HG03342 (cell line): ENCODE measurements at regions not wholly inside any gene's neighbourhood (a gene's known extent, or its start where the extent isn't known, plus 50 kb on each side); places are given as distances from the start of the nearest gene placed in this dataset.

Source experiments
- ATAC-seq: cut with Tn5 transposase; IDR thresholded peaks from one replicate; pipeline ENCODE4 v1.9.1; 2021; ENCODE audit warnings: mild to moderate bottlenecking, moderate library complexity; ENCODE audit not compliant: unreplicated experiment

GRCh38 chr5:58121391-58121790 lies 338.5 kb downstream of the PLK2 start:
- no peak for ATAC-seq

- no peak for ATAC-seq
Observed at GRCh38 chr5:58117542-58117941, 342.3 kb downstream of the PLK2 start.

- ATAC-seq = no peak
Observed at GRCh38 chr5:58116346-58116745, 343.5 kb downstream of the PLK2 start.

- ATAC-seq = no peak
Observed at GRCh38 chr5:58115811-58116210, 344.1 kb downstream of the PLK2 start.

- no peak for ATAC-seq
Observed at GRCh38 chr5:58114324-58114723, 345.6 kb downstream of the PLK2 start.

GRCh38 chr5:58113172-58113571 lies 346.7 kb downstream of the PLK2 start:
- ATAC-seq = no peak

GRCh38 chr5:58108511-58108910 lies 351.4 kb downstream of the PLK2 start:
- no peak for ATAC-seq

- no peak for ATAC-seq
Observed at GRCh38 chr5:58107704-58108103, 352.2 kb downstream of the PLK2 start.

GRCh38 chr5:58106754-58107410 lies 353.0 kb downstream of the PLK2 start:
- no peak for ATAC-seq

- no peak for ATAC-seq
Observed at GRCh38 chr5:58105836-58106235, 354.1 kb downstream of the PLK2 start.

GRCh38 chr5:58099257-58099656 lies 360.6 kb downstream of the PLK2 start:
- no peak for ATAC-seq

- no peak for ATAC-seq
Observed at GRCh38 chr5:58094031-58094430, 365.9 kb downstream of the PLK2 start.

GRCh38 chr5:58090704-58091103 lies 369.2 kb downstream of the PLK2 start:
- ATAC-seq = no peak

- no peak for ATAC-seq
Observed at GRCh38 chr5:58088941-58089340, 370.9 kb downstream of the PLK2 start.

- ATAC-seq = no peak
Observed at GRCh38 chr5:58087905-58088304, 372.0 kb downstream of the PLK2 start.

GRCh38 chr5:58087123-58087522 lies 372.8 kb downstream of the PLK2 start:
- ATAC-seq = no peak

GRCh38 chr5:58085800-58086199 lies 374.1 kb downstream of the PLK2 start:
- ATAC-seq = no peak

GRCh38 chr5:58081435-58081834 lies 378.5 kb downstream of the PLK2 start:
- ATAC-seq = no peak

- ATAC-seq = no peak
Observed at GRCh38 chr5:58080573-58080972, 379.3 kb downstream of the PLK2 start.

- ATAC-seq = no peak
Observed at GRCh38 chr5:58077966-58078365, 381.9 kb downstream of the PLK2 start.

- no peak for ATAC-seq
Observed at GRCh38 chr5:58077416-58077815, 382.5 kb downstream of the PLK2 start.

GRCh38 chr5:58076483-58077257 lies 383.2 kb downstream of the PLK2 start:
- no peak for ATAC-seq

- no peak for ATAC-seq
Observed at GRCh38 chr5:58075907-58076306, 384.0 kb downstream of the PLK2 start.
